GM13977 (cell line): ENCODE measurements at regions not wholly inside any gene's neighbourhood (a gene's known extent, or its start where the extent isn't known, plus 50 kb on each side); places are given as distances from the start of the nearest gene placed in this dataset.

Source experiments
- DNase-seq: peaks from one replicate; pipeline ENCODE4 v3.0.0; 2012; ENCODE audit warnings: low spot score
- CTCF ChIP-seq: IDR thresholded peaks from 2 replicates; pipeline ENCODE4 v1.5.1; 2012; ENCODE audit warnings: mild to moderate bottlenecking, control low read depth; ENCODE audit not compliant: insufficient read depth; ENCODE audit errors: extremely low read depth, missing control alignments
- in situ Hi-C: fragments of 300-500 bp; cut with MboI; formaldehyde crosslinking; loops from one replicate; pipeline ENCODE4 v1.12.0; 2022; ENCODE audit warnings: low sequenced_read_pairs, low pct_unique_long_range_greater_than_20kb, mixed read lengths, inconsistent platforms; ENCODE audit not compliant: unreplicated experiment

GRCh38 chr14:39912192-39913100, 480.2 kb upstream of the FBXO33 start:
- DNase-seq, result peak; percentile 19
- TF ChIP-seq CTCF, result no peak
- in situ Hi-C loops, result no loop called here

- in situ Hi-C loops, result no loop called here
- DNase-seq, result no peak
- no peak for TF ChIP-seq CTCF
Observed at GRCh38 chr14:39897657-39898056, 465.4 kb upstream of the FBXO33 start.

GRCh38 chr14:39890026-39890425, 457.8 kb upstream of the FBXO33 start:
- no peak for TF ChIP-seq CTCF
- DNase-seq, result no peak
- in situ Hi-C loops, result no loop called here

GRCh38 chr14:39884091-39884490, 451.9 kb upstream of the FBXO33 start:
- TF ChIP-seq CTCF, result no peak
- in situ Hi-C loops, result no loop called here
- no peak for DNase-seq

- DNase-seq, result no peak
- in situ Hi-C loops, result no loop called here
- no peak for TF ChIP-seq CTCF
Observed at GRCh38 chr14:39880965-39881364, 448.7 kb upstream of the FBXO33 start.

- in situ Hi-C loops, result no loop called here
- no peak for TF ChIP-seq CTCF
- no peak for DNase-seq
Observed at GRCh38 chr14:39880106-39880695, 448.0 kb upstream of the FBXO33 start.
